ENCODE measurements at regions not wholly inside any gene's neighbourhood (a gene's known extent, or its start where the extent isn't known, plus 50 kb on each side); places are given as distances from the start of the nearest gene placed in this dataset.

- no peak for DNase-seq (ENCODE audit: extremely low read depth, low read depth)
- no peak for TF ChIP-seq CTCF (IDR thresholded peaks at IDR 0.05; ENCODE audit: low read depth, low read length)
These were observed 97.1 kb downstream of the HSPH1 start for GRCh38 chr13:31064636-31065035.

GRCh38 chr13:31063772-31064171, 97.9 kb downstream of the HSPH1 start:
- no peak for TF ChIP-seq CTCF (IDR thresholded peaks at IDR 0.05; ENCODE audit: low read depth, low read length)
- DNase-seq (ENCODE audit: extremely low read depth, low read depth): no peak

- no peak for DNase-seq (ENCODE audit: extremely low read depth, low read depth)
- no peak for TF ChIP-seq CTCF (IDR thresholded peaks at IDR 0.05; ENCODE audit: low read depth, low read length)
These were observed 101.0 kb downstream of the HSPH1 start for GRCh38 chr13:31060655-31061054.

- no peak for DNase-seq (ENCODE audit: extremely low read depth, low read depth)
- no peak for TF ChIP-seq CTCF (IDR thresholded peaks at IDR 0.05; ENCODE audit: low read depth, low read length)
These were observed 101.5 kb downstream of the HSPH1 start for GRCh38 chr13:31060220-31060619.

- no peak for TF ChIP-seq CTCF (IDR thresholded peaks at IDR 0.05; ENCODE audit: low read depth, low read length)
- no peak for DNase-seq (ENCODE audit: extremely low read depth, low read depth)
These were observed 104.2 kb downstream of the HSPH1 start for GRCh38 chr13:31057403-31058033.

GRCh38 chr13:31056644-31057271, 104.9 kb downstream of the HSPH1 start:
- DNase-seq (ENCODE audit: extremely low read depth, low read depth): no peak
- peak; percentile 2; the same call in 1 of the 2 replicates for TF ChIP-seq CTCF (IDR thresholded peaks at IDR 0.05; ENCODE audit: low read depth, low read length)

GRCh38 chr13:31055589-31055988, 106.1 kb downstream of the HSPH1 start:
- no peak for TF ChIP-seq CTCF (IDR thresholded peaks at IDR 0.05; ENCODE audit: low read depth, low read length)
- no peak for DNase-seq (ENCODE audit: extremely low read depth, low read depth)
